Nephron progenitor cell (in vitro differentiated cells): ENCODE measurements at regions not wholly inside any gene's neighbourhood (a gene's known extent, or its start where the extent isn't known, plus 50 kb on each side); places are given as distances from the start of the nearest gene placed in this dataset.

Experiments
- DNase-seq: peaks from one replicate; pipeline ENCODE4 v3.0.0; 2021
- H3K27ac Mint-ChIP-seq: 2 replicates; pipeline ENCODE4 v1.8.0; 2021; ENCODE audit warnings: mild to moderate bottlenecking, moderate library complexity, mixed read lengths
- H3K27me3 Mint-ChIP-seq: 2 replicates; pipeline ENCODE4 v1.8.0; 2021; ENCODE audit warnings: mild to moderate bottlenecking, low read depth, mixed read lengths; ENCODE audit not compliant: poor library complexity
- H3K36me3 Mint-ChIP-seq: 2 replicates; pipeline ENCODE4 v1.8.0; 2021; ENCODE audit warnings: low read depth, mixed read lengths
- H3K4me1 Mint-ChIP-seq: 2 replicates; pipeline ENCODE4 v1.8.0; 2021; ENCODE audit warnings: mixed read lengths
- H3K4me3 Mint-ChIP-seq: 2 replicates; pipeline ENCODE4 v1.8.0; 2021; ENCODE audit warnings: mild to moderate bottlenecking, moderate library complexity, mixed read lengths
- H3K9me3 Mint-ChIP-seq: 2 replicates; pipeline ENCODE4 v1.8.0; 2021; ENCODE audit warnings: mild to moderate bottlenecking, moderate library complexity, mixed read lengths
- CTCF ChIP-seq: fragments of 200-600 bp; sonication (generic); IDR thresholded peaks from 2 replicates; pipeline ENCODE4 v1.5.0; 2021; ENCODE audit warnings: antibody characterized with exemption

- H3K27me3 Mint-ChIP-seq = peaks cover 11% of the 10 kb centered on the region
- TF ChIP-seq CTCF = no peak
- H3K4me1 Mint-ChIP-seq = peaks cover 20% of the 10 kb centered on the region
- no peak for DNase-seq
- no peak overlapping the region for H3K4me3 Mint-ChIP-seq
- H3K9me3 Mint-ChIP-seq = no peaks in the 10 kb centered on the region
- H3K36me3 Mint-ChIP-seq = no peaks in the 10 kb centered on the region
- no peak overlapping the region for H3K27ac Mint-ChIP-seq
Observed at GRCh38 chr2:122112216-122113005, 357.0 kb downstream of the TSN start.

- no peak for TF ChIP-seq CTCF
- Mint-ChIP-seq H3K27me3 (peaks cover 7% of the 10 kb centered on the region), H3K4me3 (no peak overlapping the region), H3K9me3 (peaks cover 5% of the 10 kb centered on the region), H3K4me1 (peaks cover 13% of the 10 kb centered on the region), H3K27ac (no peak overlapping the region), H3K36me3 (no peaks in the 10 kb centered on the region)
- no peak for DNase-seq
Observed at GRCh38 chr2:122114421-122114820, 359.0 kb downstream of the TSN start.

- DNase-seq = no peak
- Mint-ChIP-seq H3K4me3 (no peak overlapping the region), H3K27ac (no peak overlapping the region), H3K4me1 (peaks cover 4% of the 10 kb centered on the region), H3K27me3 (no peaks in the 10 kb centered on the region), H3K9me3 (peaks cover 27% of the 10 kb centered on the region), H3K36me3 (no peaks in the 10 kb centered on the region)
- TF ChIP-seq CTCF = no peak
Observed at GRCh38 chr2:122117371-122117770, 361.9 kb downstream of the TSN start.

GRCh38 chr2:122129399-122129798 is 373.9 kb downstream of the TSN start:
- Mint-ChIP-seq H3K4me3 (no peak overlapping the region), H3K27me3 (peaks cover 4% of the 10 kb centered on the region), H3K36me3 (peaks cover 16% of the 10 kb centered on the region), H3K27ac (no peak overlapping the region), H3K4me1 (no peaks in the 10 kb centered on the region), H3K9me3 (peaks cover 65% of the 10 kb centered on the region)
- TF ChIP-seq CTCF = no peak
- no peak for DNase-seq

GRCh38 chr2:122132147-122132691 is 376.8 kb downstream of the TSN start:
- Mint-ChIP-seq H3K4me1 (no peaks in the 10 kb centered on the region), H3K27me3 (peaks cover 3% of the 10 kb centered on the region), H3K9me3 (peaks cover 45% of the 10 kb centered on the region), H3K4me3 (no peak overlapping the region), H3K27ac (no peak overlapping the region), H3K36me3 (peaks cover 11% of the 10 kb centered on the region)
- no peak for DNase-seq
- no peak for TF ChIP-seq CTCF
